WTC11 (cell line): ENCODE measurements at regions not wholly inside any gene's neighbourhood (a gene's known extent, or its start where the extent isn't known, plus 50 kb on each side); places are given as distances from the start of the nearest gene placed in this dataset.

Source experiments
- ATAC-seq: fragments of 200-7000 bp; cut with Tn5 transposase; 2 replicates; pipeline ENCODE4 v1.10.0; 2021; ENCODE audit warnings: mild to moderate bottlenecking, moderate library complexity
- CTCF ChIA-PET: fragments of 300-600 bp; sonication (Branson Sonifier 250); formaldehyde crosslinking; loops from one replicate; lab custom pipeline; 2021; ENCODE audit warnings: antibody characterized with exemption; lab: Charles Lee
- POLR2A ChIA-PET: fragments of 350-600 bp; sonication (Branson Sonifier 250); formaldehyde crosslinking; loops from one replicate; lab custom pipeline; 2021; ENCODE audit warnings: antibody characterized with exemption; lab: Charles Lee
- DNase-seq: peaks from one replicate; pipeline ENCODE4 v3.0.0; 2021; ENCODE audit warnings: low spot score
- H3K27ac Mint-ChIP-seq: 2 replicates; pipeline ENCODE4 v1.8.0; 2021; ENCODE audit warnings: mixed read lengths
- H3K27me3 Mint-ChIP-seq: 2 replicates; pipeline ENCODE4 v1.8.0; 2021; ENCODE audit warnings: low read depth, mild to moderate bottlenecking, moderate library complexity, mixed read lengths
- H3K36me3 Mint-ChIP-seq: 2 replicates; pipeline ENCODE4 v1.8.0; 2021; ENCODE audit warnings: mixed read lengths
- H3K4me1 Mint-ChIP-seq: 2 replicates; pipeline ENCODE4 v1.8.0; 2022; ENCODE audit warnings: mixed read lengths
- H3K4me3 Mint-ChIP-seq: 2 replicates; pipeline ENCODE4 v1.8.0; 2021; ENCODE audit warnings: mild to moderate bottlenecking, moderate library complexity, mixed read lengths
- H3K9me3 Mint-ChIP-seq: 2 replicates; pipeline ENCODE4 v1.8.0; 2021; ENCODE audit warnings: mixed read lengths
- FOXK1 ChIP-seq: sonication (generic); formaldehyde crosslinking; IDR thresholded peaks from 2 replicates; pipeline ENCODE4 v1.8.0; 2022; ENCODE audit warnings: mild to moderate bottlenecking, moderate library complexity, missing genetic modification reagents
- MXD4 ChIP-seq: fragments of 250-450 bp; sonication (Bioruptor Pico); IDR thresholded peaks from 2 replicates; pipeline ENCODE4 v1.8.0; 2021; ENCODE audit warnings: mild to moderate bottlenecking, moderate library complexity, borderline replicate concordance
- NFYB ChIP-seq: sonication (generic); formaldehyde crosslinking; conservative IDR thresholded peaks from 2 replicates; pipeline ENCODE4 v1.8.0; 2022; ENCODE audit warnings: low read depth, missing genetic modification reagents
- NR2C2 ChIP-seq: sonication (generic); formaldehyde crosslinking; IDR thresholded peaks from 2 replicates; pipeline ENCODE4 v1.8.0; 2022; ENCODE audit warnings: mild to moderate bottlenecking, missing genetic modification reagents
- OVOL2 ChIP-seq: fragments of 250-450 bp; sonication (Bioruptor Pico); IDR thresholded peaks from 2 replicates; pipeline ENCODE4 v1.9.0; 2021; ENCODE audit warnings: mild to moderate bottlenecking, borderline replicate concordance
- ZNF121 ChIP-seq: sonication (generic); formaldehyde crosslinking; IDR thresholded peaks from 2 replicates; pipeline ENCODE4 v1.8.0; 2023; ENCODE audit warnings: missing genetic modification reagents
- TF ChIP-seq, protein P1 (sequence below): sonication (generic); formaldehyde crosslinking; IDR thresholded peaks from 2 replicates; pipeline ENCODE4 v1.8.1; 2022; ENCODE audit warnings: mild to moderate bottlenecking, missing genetic modification reagents, moderate library complexity, borderline replicate concordance
- TF ChIP-seq, protein P2 (sequence below): sonication (generic); formaldehyde crosslinking; IDR thresholded peaks from 2 replicates; pipeline ENCODE4 v1.8.1; 2023; ENCODE audit warnings: mild to moderate bottlenecking, missing genetic modification reagents
- TF ChIP-seq, protein P3 (sequence below): fragments of 250-450 bp; sonication (Bioruptor Pico); conservative IDR thresholded peaks from 2 replicates; pipeline ENCODE4 v1.9.0; 2021; ENCODE audit warnings: mild to moderate bottlenecking
- TF ChIP-seq, protein P4 (sequence below): sonication (generic); formaldehyde crosslinking; IDR thresholded peaks from 2 replicates; pipeline ENCODE4 v1.8.1; 2023; ENCODE audit warnings: mild to moderate bottlenecking, missing genetic modification reagents, moderate library complexity
- TF ChIP-seq, protein P5 (sequence below): sonication (generic); formaldehyde crosslinking; IDR thresholded peaks from 2 replicates; pipeline ENCODE4 v1.8.0; 2023; ENCODE audit warnings: missing genetic modification reagents
- TF ChIP-seq, protein P6 (sequence below): fragments of 250-450 bp; sonication (Bioruptor Pico); IDR thresholded peaks from 2 replicates; pipeline ENCODE4 v1.9.0; 2021; ENCODE audit warnings: moderate library complexity, mild to moderate bottlenecking, inconsistent platforms, borderline replicate concordance

DNA sequence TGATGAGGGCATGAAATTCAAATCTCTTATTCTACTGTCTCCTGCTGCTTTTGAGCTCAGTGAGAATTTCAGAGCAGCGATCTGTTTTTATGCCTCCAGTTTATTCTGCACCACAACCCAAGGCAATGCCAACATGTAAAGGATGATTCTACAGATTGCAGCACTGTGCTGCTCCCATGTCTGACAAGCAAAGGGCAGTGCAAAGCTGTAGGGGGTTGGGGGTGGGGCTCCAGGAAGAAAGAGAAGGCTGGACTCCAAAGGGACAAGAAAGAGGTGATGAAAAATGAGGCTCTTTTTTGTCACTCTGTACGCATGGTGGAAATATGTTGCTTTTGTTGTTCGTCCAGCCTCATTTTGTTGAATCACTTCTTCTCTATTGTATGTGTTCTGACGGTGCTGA lies 254.6 kb downstream of the STIM2 start:
- DNase-seq: no peak
- TF ChIP-seq, protein P1, sequence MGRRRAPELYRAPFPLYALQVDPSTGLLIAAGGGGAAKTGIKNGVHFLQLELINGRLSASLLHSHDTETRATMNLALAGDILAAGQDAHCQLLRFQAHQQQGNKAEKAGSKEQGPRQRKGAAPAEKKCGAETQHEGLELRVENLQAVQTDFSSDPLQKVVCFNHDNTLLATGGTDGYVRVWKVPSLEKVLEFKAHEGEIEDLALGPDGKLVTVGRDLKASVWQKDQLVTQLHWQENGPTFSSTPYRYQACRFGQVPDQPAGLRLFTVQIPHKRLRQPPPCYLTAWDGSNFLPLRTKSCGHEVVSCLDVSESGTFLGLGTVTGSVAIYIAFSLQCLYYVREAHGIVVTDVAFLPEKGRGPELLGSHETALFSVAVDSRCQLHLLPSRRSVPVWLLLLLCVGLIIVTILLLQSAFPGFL (CRISPR knock-in tag): no peak
- TF ChIP-seq, protein P2, sequence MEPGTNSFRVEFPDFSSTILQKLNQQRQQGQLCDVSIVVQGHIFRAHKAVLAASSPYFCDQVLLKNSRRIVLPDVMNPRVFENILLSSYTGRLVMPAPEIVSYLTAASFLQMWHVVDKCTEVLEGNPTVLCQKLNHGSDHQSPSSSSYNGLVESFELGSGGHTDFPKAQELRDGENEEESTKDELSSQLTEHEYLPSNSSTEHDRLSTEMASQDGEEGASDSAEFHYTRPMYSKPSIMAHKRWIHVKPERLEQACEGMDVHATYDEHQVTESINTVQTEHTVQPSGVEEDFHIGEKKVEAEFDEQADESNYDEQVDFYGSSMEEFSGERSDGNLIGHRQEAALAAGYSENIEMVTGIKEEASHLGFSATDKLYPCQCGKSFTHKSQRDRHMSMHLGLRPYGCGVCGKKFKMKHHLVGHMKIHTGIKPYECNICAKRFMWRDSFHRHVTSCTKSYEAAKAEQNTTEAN (CRISPR knock-in tag): no peak
- TF ChIP-seq ZNF121 (CRISPR knock-in tag): no peak
- no peak for TF ChIP-seq FOXK1 (CRISPR knock-in tag)
- Mint-ChIP-seq H3K4me1 (peaks cover 14% of the 10 kb centered on the region), H3K4me3 (no peak overlapping the region), H3K36me3 (no peaks in the 10 kb centered on the region; the same call in 1 of the 2 replicates), H3K27ac (no peak overlapping the region), H3K9me3 (peaks cover 5% of the 10 kb centered on the region), H3K27me3 (no peaks in the 10 kb centered on the region)
- ChIA-PET POLR2A (no interaction called here), CTCF (no interaction called here)
- ATAC-seq: peak; percentile 62

DNA sequence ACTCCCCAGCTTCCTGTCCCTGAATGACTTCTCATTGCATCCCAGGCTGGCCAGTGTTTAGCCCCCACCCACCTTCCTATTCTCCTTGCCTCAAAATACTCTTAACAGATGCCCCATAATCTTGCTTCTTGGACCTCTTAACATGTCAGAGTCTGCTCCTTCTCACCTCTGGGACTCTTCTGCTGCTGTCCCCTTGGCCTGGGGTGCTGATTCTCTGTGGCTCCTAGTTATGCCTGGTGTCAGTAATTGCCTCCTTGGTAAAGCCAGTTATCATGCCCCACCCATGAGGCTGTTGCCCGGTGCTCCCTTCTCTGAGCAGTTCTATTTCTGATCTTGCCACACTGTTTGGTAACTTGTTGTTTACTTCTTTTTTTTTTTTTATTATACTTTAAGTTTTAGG lies 256.8 kb downstream of the STIM2 start:
- ChIA-PET POLR2A (no interaction called here), CTCF (no interaction called here)
- Mint-ChIP-seq H3K9me3 (peaks cover 10% of the 10 kb centered on the region), H3K36me3 (no peaks in the 10 kb centered on the region; the same call in 1 of the 2 replicates), H3K4me1 (peaks cover 36% of the 10 kb centered on the region)
- TF ChIP-seq, protein P3, sequence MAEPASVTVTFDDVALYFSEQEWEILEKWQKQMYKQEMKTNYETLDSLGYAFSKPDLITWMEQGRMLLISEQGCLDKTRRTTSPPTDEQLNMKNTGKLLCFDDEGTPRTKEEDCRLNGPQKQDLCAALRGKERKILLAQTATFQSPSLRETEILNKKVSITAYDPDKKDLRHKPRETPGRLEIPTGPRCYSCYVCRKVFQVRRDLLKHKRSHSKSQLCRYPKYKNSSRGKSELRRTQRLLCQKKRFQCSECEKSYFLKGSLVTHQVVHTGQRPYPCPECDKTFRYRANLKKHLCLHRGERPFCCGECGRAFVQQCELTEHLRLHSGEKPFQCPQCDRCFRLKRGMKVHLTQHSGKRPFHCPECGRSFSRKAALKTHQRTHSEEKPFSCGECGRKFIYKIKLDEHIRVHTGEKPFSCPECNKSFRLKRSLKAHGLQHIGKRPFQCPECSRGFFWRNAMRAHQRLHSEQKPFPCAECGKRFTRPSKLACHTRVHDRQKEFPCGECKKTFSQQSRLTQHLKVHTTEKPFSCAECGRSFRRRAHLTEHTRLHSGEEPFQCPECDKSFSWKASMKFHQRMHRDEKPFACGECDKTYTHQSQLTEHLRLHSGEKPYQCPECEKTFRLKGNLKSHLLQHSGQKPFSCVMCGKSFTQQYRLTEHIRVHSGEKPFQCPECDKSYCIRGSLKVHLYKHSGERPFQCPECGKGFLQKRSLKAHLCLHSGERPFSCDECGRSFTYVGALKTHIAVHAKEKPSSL (CRISPR knock-in tag): no peak
- TF ChIP-seq, all 79 proteins: peak for 0
- DNase-seq: no peak
- Mint-ChIP-seq H3K4me3 (no peak overlapping the region), H3K27ac (no peak overlapping the region), H3K27me3 (no peaks in the 10 kb centered on the region)
- ATAC-seq: no peak

DNA sequence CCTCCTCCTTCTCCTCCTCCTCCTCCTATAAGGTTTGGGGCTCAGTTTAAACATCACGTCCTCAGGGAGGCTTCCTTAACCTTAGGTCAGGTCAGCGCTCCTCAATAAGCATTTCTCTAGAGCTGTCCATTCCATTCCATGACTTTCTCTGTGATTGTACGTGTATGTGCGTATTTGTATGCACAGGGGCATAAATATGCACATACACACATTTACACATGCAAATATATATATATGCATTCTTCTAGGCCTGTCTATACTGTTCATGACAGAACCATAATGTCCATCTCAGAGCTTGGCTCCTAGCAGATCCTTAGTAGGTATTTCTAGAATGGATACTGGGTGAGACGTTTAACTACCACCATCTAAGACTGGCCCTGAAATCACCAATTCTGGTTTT lies 258.6 kb downstream of the STIM2 start:
- CTCF ChIA-PET: interaction anchor here (0.7 kb wide), 1 partner anchor 118 kb away, joined by 3 read pairs; no protein-coding TSS in a partner anchor
- no peaks in the 10 kb centered on the region; the same call in 1 of the 2 replicates for H3K36me3 Mint-ChIP-seq

DNA sequence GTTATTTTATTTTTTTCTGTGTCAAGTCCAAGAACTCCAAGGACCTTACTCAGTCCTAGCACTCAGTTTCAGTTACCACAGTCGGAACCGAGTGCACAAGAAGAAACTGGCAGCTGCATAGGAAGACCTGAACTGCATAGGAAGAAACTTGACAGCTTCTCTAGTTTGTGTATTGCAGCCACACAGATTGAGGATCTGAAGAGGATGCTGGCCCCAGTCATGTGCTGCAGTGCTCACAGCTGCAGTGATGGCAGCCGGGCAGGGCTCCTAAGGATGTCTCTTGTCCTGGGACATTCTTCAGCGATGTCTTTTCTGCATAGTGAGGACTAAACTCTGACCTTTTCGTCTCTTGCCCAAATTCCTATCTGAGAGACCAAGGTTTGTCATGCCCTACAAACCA lies 261.2 kb downstream of the STIM2 start:
- TF ChIP-seq, protein P4, sequence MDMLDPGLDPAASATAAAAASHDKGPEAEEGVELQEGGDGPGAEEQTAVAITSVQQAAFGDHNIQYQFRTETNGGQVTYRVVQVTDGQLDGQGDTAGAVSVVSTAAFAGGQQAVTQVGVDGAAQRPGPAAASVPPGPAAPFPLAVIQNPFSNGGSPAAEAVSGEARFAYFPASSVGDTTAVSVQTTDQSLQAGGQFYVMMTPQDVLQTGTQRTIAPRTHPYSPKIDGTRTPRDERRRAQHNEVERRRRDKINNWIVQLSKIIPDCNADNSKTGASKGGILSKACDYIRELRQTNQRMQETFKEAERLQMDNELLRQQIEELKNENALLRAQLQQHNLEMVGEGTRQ (CRISPR knock-in tag): peak; percentile 44
- TF ChIP-seq, protein P2 (CRISPR knock-in tag): no peak
- CTCF ChIA-PET: no interaction called here
- peaks cover 3% of the 10 kb centered on the region; the same call in 1 of the 2 replicates for H3K27me3 Mint-ChIP-seq
- ATAC-seq: no peak
- POLR2A ChIA-PET: interaction anchor here (0.6 to 1.0 kb wide), 2 partner anchors 36 to 235 kb away, joined by 3 to 5 read pairs; no protein-coding TSS in a partner anchor
- DNase-seq: no peak
- no peak overlapping the region for H3K4me3 Mint-ChIP-seq
- no peaks in the 10 kb centered on the region; the same call in 1 of the 2 replicates for H3K36me3 Mint-ChIP-seq
- peaks cover 15% of the 10 kb centered on the region for H3K9me3 Mint-ChIP-seq
- H3K4me1 Mint-ChIP-seq: peaks cover 60% of the 10 kb centered on the region
- peak overlapping the region; percentile 99 for H3K27ac Mint-ChIP-seq

More for the DNA sequence above, 258.6 kb downstream of the STIM2 start:
- DNase-seq: no peak
- H3K27ac Mint-ChIP-seq: no peak overlapping the region
- H3K27me3 Mint-ChIP-seq: no peaks in the 10 kb centered on the region
- POLR2A ChIA-PET: no interaction called here
- TF ChIP-seq NFYB (CRISPR knock-in tag) (no peak), OVOL2 (CRISPR knock-in tag) (no peak), MXD4 (CRISPR knock-in tag) (no peak), NR2C2 (no peak)
- TF ChIP-seq, protein P5, sequence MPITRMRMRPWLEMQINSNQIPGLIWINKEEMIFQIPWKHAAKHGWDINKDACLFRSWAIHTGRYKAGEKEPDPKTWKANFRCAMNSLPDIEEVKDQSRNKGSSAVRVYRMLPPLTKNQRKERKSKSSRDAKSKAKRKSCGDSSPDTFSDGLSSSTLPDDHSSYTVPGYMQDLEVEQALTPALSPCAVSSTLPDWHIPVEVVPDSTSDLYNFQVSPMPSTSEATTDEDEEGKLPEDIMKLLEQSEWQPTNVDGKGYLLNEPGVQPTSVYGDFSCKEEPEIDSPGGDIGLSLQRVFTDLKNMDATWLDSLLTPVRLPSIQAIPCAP: no peak
- TF ChIP-seq, protein P6, sequence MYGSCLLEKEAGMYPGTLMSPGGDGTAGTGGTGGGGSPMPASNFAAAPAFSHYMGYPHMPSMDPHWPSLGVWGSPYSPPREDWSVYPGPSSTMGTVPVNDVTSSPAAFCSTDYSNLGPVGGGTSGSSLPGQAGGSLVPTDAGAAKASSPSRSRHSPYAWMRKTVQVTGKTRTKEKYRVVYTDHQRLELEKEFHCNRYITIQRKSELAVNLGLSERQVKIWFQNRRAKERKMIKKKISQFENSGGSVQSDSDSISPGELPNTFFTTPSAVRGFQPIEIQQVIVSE (CRISPR knock-in tag): no peak
- TF ChIP-seq, protein P1 (CRISPR knock-in tag): no peak
- peaks cover 54% of the 10 kb centered on the region for H3K4me1 Mint-ChIP-seq
- peaks cover 10% of the 10 kb centered on the region for H3K9me3 Mint-ChIP-seq
- no peak overlapping the region for H3K4me3 Mint-ChIP-seq
- ATAC-seq: no peak
